H1 (cell line): ENCODE measurements at regions not wholly inside any gene's neighbourhood (a gene's known extent, or its start where the extent isn't known, plus 50 kb on each side); places are given as distances from the start of the nearest gene placed in this dataset.

ENCODE experiments used
- CTCF ChIA-PET: fragments of 300-600 bp; sonication (Branson Sonifier 250); formaldehyde crosslinking; loops from one replicate; lab custom pipeline; 2021; ENCODE audit not compliant: partially characterized antibody; lab: Charles Lee
- POLR2A ChIA-PET: fragments of 300-600 bp; sonication (Branson Sonifier 250); formaldehyde crosslinking; loops from one replicate; lab custom pipeline; 2021; ENCODE audit warnings: inconsistent platforms; ENCODE audit not compliant: partially characterized antibody; lab: Charles Lee
- DNase-seq, 2 experiments: peaks; one replicate each; pipeline versions ENCODE4 v3.0.0 to v3.0.0-alpha.2; 2010 to 2022; ENCODE audit warnings: low spot score in 2 of 2, low read depth in 1 of 2, mixed read lengths in 1 of 2
- FAIRE-seq: peaks from 2 replicates; lab custom pipeline; 2011; peaks lifted over from hg19 to GRCh38; lab: Jason Lieb, UNC
- H2AFZ ChIP-seq: 2 replicates; pipeline ENCODE4 v1.8.1; 2012; ENCODE audit warnings: low read length, inconsistent platforms
- H2AK5ac ChIP-seq: 2 replicates; pipeline ENCODE4 v1.6.1; 2013; ENCODE audit warnings: low read depth, low read length
- H2BK120ac ChIP-seq: replicated peaks from 2 replicates; pipeline ENCODE3; 2013; ENCODE audit warnings: low read depth, low read length, inconsistent platforms
- H2BK12ac ChIP-seq: 2 replicates; pipeline ENCODE4 v1.6.1; 2013; ENCODE audit warnings: low read depth, low read length
- H2BK15ac ChIP-seq: 2 replicates; pipeline ENCODE4 v1.6.1; 2013; ENCODE audit warnings: low read length
- H2BK20ac ChIP-seq: 2 replicates; pipeline ENCODE4 v1.6.1; 2013; ENCODE audit warnings: low read length
- H2BK5ac ChIP-seq: 2 replicates; pipeline ENCODE4 v1.6.1; 2013; ENCODE audit warnings: low read depth, low read length
- H3K14ac ChIP-seq: 2 replicates; pipeline ENCODE4 v1.6.1; 2013; ENCODE audit warnings: inconsistent platforms; ENCODE audit not compliant: insufficient read length
- H3K18ac ChIP-seq: 2 replicates; pipeline ENCODE4 v1.6.1; 2013; ENCODE audit warnings: low read length; ENCODE audit errors: extremely low read depth
- H3K23ac ChIP-seq: 2 replicates; pipeline ENCODE4 v1.6.1; 2013; ENCODE audit warnings: inconsistent platforms; ENCODE audit not compliant: insufficient read length
- H3K23me2 ChIP-seq: 2 replicates; pipeline ENCODE4 v1.6.1; 2013; ENCODE audit warnings: low read depth, low read length
- H3K27ac ChIP-seq: 2 replicates; pipeline ENCODE4 v1.6.1; 2011; ENCODE audit warnings: low read depth, low read length, inconsistent platforms
- H3K27me3 ChIP-seq, 4 experiments: replicated peaks in 1 of 4; 1 replicate in 1 of 4; 2 replicates in 3 of 4; pipeline versions ENCODE4 v1.6.1 to v1.8.1; 2011 to 2013; ENCODE audit warnings: low read length in 3 of 4, mild to moderate bottlenecking in 3 of 4, inconsistent platforms in 2 of 4, mixed read lengths in 2 of 4, moderate library complexity in 1 of 4; ENCODE audit not compliant: control insufficient read depth in 3 of 4, insufficient read depth in 3 of 4; ENCODE audit errors: extremely low read depth in 1 of 4
- H3K36me3 ChIP-seq, 4 experiments: 2 replicates each; pipeline versions ENCODE4 v1.6.1 to v1.8.1; 2011 to 2013; ENCODE audit warnings: mild to moderate bottlenecking in 4 of 4, low read length in 3 of 4, moderate library complexity in 2 of 4, control low read depth in 1 of 4, inconsistent platforms in 1 of 4; ENCODE audit not compliant: insufficient read depth in 4 of 4, control insufficient read depth in 2 of 4
- H3K4ac ChIP-seq: replicated peaks from 2 replicates; pipeline ENCODE3; 2013; ENCODE audit warnings: low read length, low read depth, mixed read lengths, inconsistent platforms; ENCODE audit not compliant: insufficient read length
- H3K4me1 ChIP-seq, 4 experiments: replicated peaks in 1 of 4; 1 replicate in 1 of 4; 2 replicates in 3 of 4; pipeline versions ENCODE4 v1.6.1 to v1.8.1; 2011 to 2013; ENCODE audit warnings: low read length in 3 of 4, inconsistent platforms in 2 of 4, mixed read lengths in 1 of 4; ENCODE audit not compliant: insufficient read depth in 4 of 4, control insufficient read depth in 3 of 4
- H3K4me2 ChIP-seq, 2 experiments: 2 replicates each; pipeline versions ENCODE4 v1.6.1 to v1.8.1; 2011 to 2013; ENCODE audit warnings: low read depth in 2 of 2, low read length in 2 of 2, control low read depth in 1 of 2, inconsistent platforms in 1 of 2, mild to moderate bottlenecking in 1 of 2; ENCODE audit not compliant: insufficient read depth in 1 of 2
- H3K4me3 ChIP-seq, 4 experiments: fragments of 200-600, 300-600 bp in 1 of 4; sonication (generic), shearing (Covaris generic), sonication (Bioruptor Twin) in 1 of 4; 2 replicates each; pipeline versions ENCODE4 v1.5.1 to v1.8.1; 2011 to 2016; ENCODE audit warnings: low read length in 4 of 4, low read depth in 3 of 4, control low read depth in 2 of 4, inconsistent platforms in 2 of 4, mild to moderate bottlenecking in 2 of 4, mixed read lengths in 1 of 4, moderate library complexity in 1 of 4; ENCODE audit not compliant: insufficient read depth in 2 of 4; ENCODE audit errors: extremely low read depth in 1 of 4
- H3K56ac ChIP-seq: replicated peaks from 2 replicates; pipeline ENCODE3; 2013; ENCODE audit warnings: low read depth, mild to moderate bottlenecking, mixed read lengths, low read length, inconsistent platforms; ENCODE audit not compliant: insufficient read length
- H3K79me1 ChIP-seq: 2 replicates; pipeline ENCODE4 v1.6.1; 2013; ENCODE audit warnings: low read depth, low read length, control low read depth
- H3K79me2 ChIP-seq, 2 experiments: 2 replicates each; pipeline versions ENCODE4 v1.6.1 to v1.8.1; 2012 to 2013; ENCODE audit warnings: low read length in 2 of 2, mild to moderate bottlenecking in 2 of 2, inconsistent platforms in 1 of 2; ENCODE audit not compliant: insufficient read depth in 2 of 2, control insufficient read depth in 1 of 2
- H3K9ac ChIP-seq, 4 experiments: replicated peaks in 1 of 4; 1 replicate in 1 of 4; 2 replicates in 3 of 4; pipeline versions ENCODE4 v1.6.1 to v1.8.1; 2011 to 2013; ENCODE audit warnings: low read depth in 3 of 4, low read length in 3 of 4, control low read depth in 2 of 4, mild to moderate bottlenecking in 2 of 4, moderate library complexity in 2 of 4, inconsistent platforms in 1 of 4; ENCODE audit errors: extremely low read depth in 1 of 4
- H3K9me3 ChIP-seq, 2 experiments: 2 replicates each; pipeline versions ENCODE4 v1.6.1 to v1.8.1; 2012 to 2013; ENCODE audit warnings: mild to moderate bottlenecking in 2 of 2, moderate library complexity in 2 of 2, control low read depth in 1 of 2, inconsistent platforms in 1 of 2, low read depth in 1 of 2, low read length in 1 of 2, mixed read lengths in 1 of 2; ENCODE audit not compliant: insufficient read depth in 2 of 2
- H4K20me1 ChIP-seq, 2 experiments: replicated peaks in 1 of 2; 2 replicates each; pipeline versions ENCODE3 to v1.8.1; 2011 to 2013; ENCODE audit warnings: inconsistent platforms in 2 of 2, low read length in 2 of 2, mild to moderate bottlenecking in 1 of 2; ENCODE audit not compliant: insufficient read depth in 2 of 2, control insufficient read depth in 1 of 2
- H4K5ac ChIP-seq: 2 replicates; pipeline ENCODE4 v1.6.1; 2013; ENCODE audit warnings: low read length, low read depth, mixed read lengths, inconsistent platforms; ENCODE audit not compliant: insufficient read length
- H4K8ac ChIP-seq: 2 replicates; pipeline ENCODE4 v1.8.0; 2013; ENCODE audit warnings: mild to moderate bottlenecking, moderate library complexity, low read length, inconsistent platforms; ENCODE audit not compliant: insufficient read depth; ENCODE audit errors: extremely low read depth
- H4K91ac ChIP-seq: replicated peaks from 2 replicates; pipeline ENCODE3; 2013; ENCODE audit warnings: low read length, mixed read lengths, inconsistent platforms; ENCODE audit not compliant: insufficient read length
- CTBP2 ChIP-seq: IDR thresholded peaks from 2 replicates; pipeline ENCODE4 v1.7.0; 2011; ENCODE audit warnings: borderline replicate concordance, mild to moderate bottlenecking, moderate library complexity, mixed read lengths, low read length; ENCODE audit not compliant: insufficient read depth, insufficient read length
- NANOG ChIP-seq: IDR thresholded peaks from 2 replicates; pipeline ENCODE4 v1.6.1; 2011; ENCODE audit warnings: low read length, low read depth, mild to moderate bottlenecking, inconsistent platforms; ENCODE audit not compliant: insufficient read depth, poor library complexity, severe bottlenecking
- WGBS, 2 experiments: shearing (Covaris generic) in 1 of 2; methylation state at CpG; one replicate each; pipeline versions ENCODE4 v1.1.6 to v1.1.7; 2013 to 2015; ENCODE audit warnings: low lambda C conversion rate in 2 of 2, mixed read lengths in 2 of 2, inconsistent platforms in 1 of 2, low coverage in 1 of 2, missing lambda C conversion rate in 1 of 2; ENCODE audit not compliant: insufficient replicate concordance in 2 of 2, insufficient coverage in 1 of 2, insufficient read length in 1 of 2; ENCODE audit errors: extremely low coverage in 1 of 2, missing lambda C conversion rate in 1 of 2; 5-methylcytosine and 5-hydroxymethylcytosine counted together

- Histone ChIP-seq H3K79me2 (no peaks in the 10 kb centered on the region), H4K20me1 (no peaks in the 10 kb centered on the region), H2BK20ac (no peak overlapping the region), H3K9me3 (no peaks in the 10 kb centered on the region), H2BK15ac (no peak overlapping the region), H3K36me3 (no peaks in the 10 kb centered on the region), H3K4me2 (no peak overlapping the region), H3K56ac (no peak overlapping the region), H4K8ac (no peak overlapping the region), H3K9ac (no peak overlapping the region), H2BK120ac (no peak overlapping the region), H3K4me1 (peaks cover 0 to 4% (median under 1%) of the 10 kb centered on the region in 4 experiments; a peak in 1 of 7 replicates), H3K4ac (no peak overlapping the region), H2AFZ (no peak overlapping the region), H2BK5ac (no peak overlapping the region), H3K14ac (no peak overlapping the region), H4K5ac (no peak overlapping the region), H2AK5ac (no peak overlapping the region), H3K27ac (no peak overlapping the region), H4K91ac (no peak overlapping the region), H3K27me3 (no peaks in the 10 kb centered on the region), H3K23me2 (no peaks in the 10 kb centered on the region), H3K18ac (no peak overlapping the region), H3K79me1 (no peaks in the 10 kb centered on the region), H3K4me3 (no peak overlapping the region), H3K23ac (no peak overlapping the region), H2BK12ac (no peak overlapping the region)
- FAIRE-seq (no peak), DNase-seq (no peak)
- ChIA-PET POLR2A (no interaction called here), CTCF (no interaction called here)
- WGBS, 2 experiments: 88% methylated on average over 6 of the region's 8 CpGs; no CpG with 5 or more reads in 1 of the 2 experiments
- TF ChIP-seq CTBP2 (no peak), NANOG (no peak)
Observed at GRCh38 chrX:40326186-40326965, 228.6 kb upstream of the BCOR start.
